Astrocyte (in vitro differentiated cells and primary cell): ENCODE measurements at regions not wholly inside any gene's neighbourhood (a gene's known extent, or its start where the extent isn't known, plus 50 kb on each side); places are given as distances from the start of the nearest gene placed in this dataset.
"Not testable (repeated sequence)": the region's sequence is repeated elsewhere in the genome, so short reads cannot be mapped to it uniquely, and the experiment has no call there.

Source experiments
- EZH2 ChIP-seq: IDR thresholded peaks from 2 replicates; pipeline ENCODE4 v1.6.1; 2012; ENCODE audit warnings: mild to moderate bottlenecking, low read length, inconsistent platforms; ENCODE audit not compliant: insufficient read depth
- TF ChIP-seq, protein P1 (sequence below): IDR thresholded peaks from 2 replicates; pipeline ENCODE4 v1.5.1; 2011; ENCODE audit warnings: low read depth, mild to moderate bottlenecking, inconsistent platforms, low read length, moderate library complexity; ENCODE audit not compliant: insufficient read depth

DNA sequence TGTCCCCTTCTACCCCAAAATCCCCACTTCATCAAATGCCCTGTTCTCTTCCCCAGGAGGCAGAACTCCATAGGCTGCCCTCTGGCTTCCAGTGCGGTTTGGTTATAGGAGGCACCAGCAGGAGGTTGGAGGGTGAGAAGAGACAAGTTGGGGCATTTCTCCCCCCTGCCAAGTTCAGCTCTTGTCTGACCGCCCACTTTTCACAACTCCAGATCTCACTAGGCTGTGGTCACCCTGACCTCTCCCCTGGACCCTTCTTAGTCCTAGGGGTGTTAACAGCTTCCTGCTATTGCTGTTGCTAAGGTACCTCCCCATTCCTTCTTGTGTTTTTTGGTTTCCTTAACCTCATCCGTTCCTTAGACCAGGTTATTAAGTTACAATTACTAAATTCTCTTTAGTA lies 95.1 kb downstream of the FOXD4L6 start:
- TF ChIP-seq, protein P1, sequence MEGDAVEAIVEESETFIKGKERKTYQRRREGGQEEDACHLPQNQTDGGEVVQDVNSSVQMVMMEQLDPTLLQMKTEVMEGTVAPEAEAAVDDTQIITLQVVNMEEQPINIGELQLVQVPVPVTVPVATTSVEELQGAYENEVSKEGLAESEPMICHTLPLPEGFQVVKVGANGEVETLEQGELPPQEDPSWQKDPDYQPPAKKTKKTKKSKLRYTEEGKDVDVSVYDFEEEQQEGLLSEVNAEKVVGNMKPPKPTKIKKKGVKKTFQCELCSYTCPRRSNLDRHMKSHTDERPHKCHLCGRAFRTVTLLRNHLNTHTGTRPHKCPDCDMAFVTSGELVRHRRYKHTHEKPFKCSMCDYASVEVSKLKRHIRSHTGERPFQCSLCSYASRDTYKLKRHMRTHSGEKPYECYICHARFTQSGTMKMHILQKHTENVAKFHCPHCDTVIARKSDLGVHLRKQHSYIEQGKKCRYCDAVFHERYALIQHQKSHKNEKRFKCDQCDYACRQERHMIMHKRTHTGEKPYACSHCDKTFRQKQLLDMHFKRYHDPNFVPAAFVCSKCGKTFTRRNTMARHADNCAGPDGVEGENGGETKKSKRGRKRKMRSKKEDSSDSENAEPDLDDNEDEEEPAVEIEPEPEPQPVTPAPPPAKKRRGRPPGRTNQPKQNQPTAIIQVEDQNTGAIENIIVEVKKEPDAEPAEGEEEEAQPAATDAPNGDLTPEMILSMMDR = not testable (repeated sequence)
- not testable (repeated sequence) for TF ChIP-seq EZH2
